ENCODE measurements at regions not wholly inside any gene's neighbourhood (a gene's known extent, or its start where the extent isn't known, plus 50 kb on each side); places are given as distances from the start of the nearest gene placed in this dataset.
"Not testable (repeated sequence)": the region's sequence is repeated elsewhere in the genome, so short reads cannot be mapped to it uniquely, and the experiment has no call there.

DNA sequence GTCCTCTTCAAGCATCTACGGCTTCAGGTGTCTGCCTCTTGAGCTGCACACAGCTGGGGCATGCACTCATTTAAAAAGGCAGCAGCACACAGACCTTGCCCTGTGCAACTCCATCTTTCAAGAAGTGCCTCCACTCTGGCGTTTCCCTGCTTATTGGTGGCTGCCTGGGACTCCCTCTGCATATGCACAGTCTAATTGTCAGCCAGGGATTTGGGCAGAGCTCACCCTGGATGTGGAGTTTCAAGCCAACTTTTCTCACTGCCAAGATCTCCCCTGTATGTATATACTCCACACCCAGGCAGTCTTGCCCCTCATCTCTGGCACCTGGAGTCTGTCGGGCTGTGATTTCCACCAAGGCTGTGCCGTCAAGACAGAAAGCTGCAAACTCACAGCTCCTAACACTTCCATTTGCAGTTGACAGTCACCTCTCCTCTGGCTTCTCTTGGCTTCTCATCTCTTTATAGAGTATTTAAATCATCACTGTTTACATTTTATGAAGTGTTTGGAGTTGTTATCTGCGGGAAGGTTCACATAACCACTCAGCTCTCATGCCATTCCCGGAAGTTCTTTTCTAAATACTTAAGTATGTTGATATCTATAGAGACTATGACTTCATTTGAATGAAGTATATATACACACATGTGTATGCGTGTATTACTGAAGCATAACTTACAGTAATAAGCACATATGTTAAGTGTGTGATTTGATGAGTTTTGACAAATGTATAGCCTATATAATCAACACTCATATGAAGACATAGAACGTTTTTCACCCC lies 128.2 kb downstream of the NPIPB11 start:
- TF ChIP-seq, protein P1, sequence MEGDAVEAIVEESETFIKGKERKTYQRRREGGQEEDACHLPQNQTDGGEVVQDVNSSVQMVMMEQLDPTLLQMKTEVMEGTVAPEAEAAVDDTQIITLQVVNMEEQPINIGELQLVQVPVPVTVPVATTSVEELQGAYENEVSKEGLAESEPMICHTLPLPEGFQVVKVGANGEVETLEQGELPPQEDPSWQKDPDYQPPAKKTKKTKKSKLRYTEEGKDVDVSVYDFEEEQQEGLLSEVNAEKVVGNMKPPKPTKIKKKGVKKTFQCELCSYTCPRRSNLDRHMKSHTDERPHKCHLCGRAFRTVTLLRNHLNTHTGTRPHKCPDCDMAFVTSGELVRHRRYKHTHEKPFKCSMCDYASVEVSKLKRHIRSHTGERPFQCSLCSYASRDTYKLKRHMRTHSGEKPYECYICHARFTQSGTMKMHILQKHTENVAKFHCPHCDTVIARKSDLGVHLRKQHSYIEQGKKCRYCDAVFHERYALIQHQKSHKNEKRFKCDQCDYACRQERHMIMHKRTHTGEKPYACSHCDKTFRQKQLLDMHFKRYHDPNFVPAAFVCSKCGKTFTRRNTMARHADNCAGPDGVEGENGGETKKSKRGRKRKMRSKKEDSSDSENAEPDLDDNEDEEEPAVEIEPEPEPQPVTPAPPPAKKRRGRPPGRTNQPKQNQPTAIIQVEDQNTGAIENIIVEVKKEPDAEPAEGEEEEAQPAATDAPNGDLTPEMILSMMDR (IDR thresholded peaks at IDR 0.05) = not testable (repeated sequence)
- not testable (repeated sequence) for TF ChIP-seq POLR2A (IDR thresholded peaks at IDR 0.05)
